GM12865 (cell line): ENCODE measurements at regions not wholly inside any gene's neighbourhood (a gene's known extent, or its start where the extent isn't known, plus 50 kb on each side); places are given as distances from the start of the nearest gene placed in this dataset.

Experiments used
- DNase-seq: peaks from one replicate; pipeline ENCODE4 v3.0.0; 2010; ENCODE audit warnings: low read depth
- H3K4me3 ChIP-seq: 2 replicates; pipeline ENCODE4 v1.5.1; 2011; ENCODE audit warnings: mild to moderate bottlenecking, low read depth, low read length, control low read depth
- CTCF ChIP-seq: IDR thresholded peaks from 2 replicates; pipeline ENCODE4 v1.5.1; 2011; ENCODE audit warnings: low read length, control low read depth, low read depth, inconsistent platforms; ENCODE audit not compliant: insufficient read depth; ENCODE audit errors: missing control alignments

GRCh38 chr5:65098393-65098792, 329.7 kb downstream of the CWC27 start:
- no peak for TF ChIP-seq CTCF
- DNase-seq, result no peak
- no peak overlapping the region for H3K4me3 ChIP-seq
